HFFc6 (cell line): ENCODE measurements at regions not wholly inside any gene's neighbourhood (a gene's known extent, or its start where the extent isn't known, plus 50 kb on each side); places are given as distances from the start of the nearest gene placed in this dataset.

Experiments used
- DNase-seq: peaks from one replicate; pipeline ENCODE4 v3.0.0-alpha.2; 2018
- H3K27ac Mint-ChIP-seq: 2 replicates; pipeline ENCODE4 v1.8.0; 2020; ENCODE audit warnings: mild to moderate bottlenecking, mixed read lengths
- H3K27me3 Mint-ChIP-seq: 2 replicates; pipeline ENCODE4 v1.8.0; 2021; ENCODE audit warnings: mild to moderate bottlenecking, moderate library complexity, mixed read lengths; ENCODE audit not compliant: insufficient read depth
- H3K36me3 Mint-ChIP-seq: 2 replicates; pipeline ENCODE4 v1.8.0; 2021; ENCODE audit warnings: low read depth, mixed read lengths
- H3K4me1 Mint-ChIP-seq: 2 replicates; pipeline ENCODE4 v1.8.0; 2020; ENCODE audit warnings: low read depth, mixed read lengths
- H3K4me3 Mint-ChIP-seq: 2 replicates; pipeline ENCODE4 v1.8.0; 2020; ENCODE audit warnings: mild to moderate bottlenecking, moderate library complexity, mixed read lengths
- H3K9me3 Mint-ChIP-seq: 2 replicates; pipeline ENCODE4 v1.8.0; 2020; ENCODE audit warnings: mild to moderate bottlenecking, mixed read lengths
- TF ChIP-seq, protein P1 (sequence below): fragments of 200-600 bp; sonication (generic); IDR thresholded peaks from 2 replicates; pipeline ENCODE4 v1.5.0; 2021; ENCODE audit warnings: antibody characterized with exemption, mild to moderate bottlenecking

DNA sequence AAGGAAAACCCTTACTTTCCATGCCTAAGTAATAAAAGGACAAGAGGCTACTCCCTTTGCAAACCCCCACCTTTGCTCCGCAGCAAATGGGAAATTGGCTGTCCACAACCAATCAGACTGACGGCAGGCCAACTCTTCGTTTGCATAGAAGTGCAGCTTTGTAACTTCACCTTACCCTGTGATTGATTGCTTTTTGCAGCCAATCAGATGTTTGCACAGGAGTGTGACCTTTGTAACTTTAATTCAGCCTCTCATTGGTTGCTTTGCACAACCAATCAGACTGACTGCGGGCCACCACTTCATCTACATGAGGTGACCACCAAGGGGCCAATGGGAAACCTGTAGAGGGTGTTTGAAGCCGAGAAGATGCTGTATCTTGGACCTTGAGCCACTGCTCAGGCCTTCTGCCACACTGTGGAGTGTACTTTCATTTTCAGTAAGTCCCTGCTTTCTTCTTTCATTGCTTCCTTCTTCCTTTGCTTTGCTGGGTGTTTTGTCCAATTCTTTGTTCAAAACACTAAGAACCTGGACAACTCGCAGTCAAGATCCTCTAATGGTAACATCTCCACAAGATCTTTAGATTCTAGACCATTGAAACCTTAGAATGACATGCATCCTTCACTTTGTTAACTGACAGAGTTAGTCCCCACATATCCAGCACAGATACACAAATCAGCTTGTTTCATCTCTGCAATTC is 51.3 kb upstream of the FREM1 start:
- no peak for DNase-seq
- TF ChIP-seq, protein P1, sequence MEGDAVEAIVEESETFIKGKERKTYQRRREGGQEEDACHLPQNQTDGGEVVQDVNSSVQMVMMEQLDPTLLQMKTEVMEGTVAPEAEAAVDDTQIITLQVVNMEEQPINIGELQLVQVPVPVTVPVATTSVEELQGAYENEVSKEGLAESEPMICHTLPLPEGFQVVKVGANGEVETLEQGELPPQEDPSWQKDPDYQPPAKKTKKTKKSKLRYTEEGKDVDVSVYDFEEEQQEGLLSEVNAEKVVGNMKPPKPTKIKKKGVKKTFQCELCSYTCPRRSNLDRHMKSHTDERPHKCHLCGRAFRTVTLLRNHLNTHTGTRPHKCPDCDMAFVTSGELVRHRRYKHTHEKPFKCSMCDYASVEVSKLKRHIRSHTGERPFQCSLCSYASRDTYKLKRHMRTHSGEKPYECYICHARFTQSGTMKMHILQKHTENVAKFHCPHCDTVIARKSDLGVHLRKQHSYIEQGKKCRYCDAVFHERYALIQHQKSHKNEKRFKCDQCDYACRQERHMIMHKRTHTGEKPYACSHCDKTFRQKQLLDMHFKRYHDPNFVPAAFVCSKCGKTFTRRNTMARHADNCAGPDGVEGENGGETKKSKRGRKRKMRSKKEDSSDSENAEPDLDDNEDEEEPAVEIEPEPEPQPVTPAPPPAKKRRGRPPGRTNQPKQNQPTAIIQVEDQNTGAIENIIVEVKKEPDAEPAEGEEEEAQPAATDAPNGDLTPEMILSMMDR = no peak

DNA sequence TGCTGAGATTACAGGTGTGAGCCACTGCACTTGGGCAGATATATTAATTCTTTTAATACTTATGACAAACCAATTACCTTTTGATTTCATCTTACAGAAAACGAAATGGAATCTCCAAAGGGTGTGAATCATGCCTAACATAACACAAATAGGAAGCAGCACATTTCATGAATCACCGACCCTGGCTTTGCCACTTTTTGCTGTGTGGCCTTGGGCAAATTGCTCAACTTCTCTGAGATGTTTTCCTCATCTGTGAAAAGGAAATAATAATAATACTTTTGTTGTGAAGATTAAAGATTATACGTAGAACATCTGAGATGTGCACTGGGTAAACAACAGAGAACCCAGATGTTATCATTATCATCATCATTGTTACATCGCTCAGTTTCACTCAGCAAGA is 50.7 kb upstream of the FREM1 start:
- H3K4me3 Mint-ChIP-seq = no peak overlapping the region

More for the DNA sequence above, 51.3 kb upstream of the FREM1 start:
- no peak overlapping the region for H3K27ac Mint-ChIP-seq
- peaks cover 1% of the 10 kb centered on the region; the same call in 1 of the 2 replicates for H3K27me3 Mint-ChIP-seq
- no peaks in the 10 kb centered on the region for H3K4me1 Mint-ChIP-seq
- no peaks in the 10 kb centered on the region for H3K36me3 Mint-ChIP-seq
- no peak overlapping the region; the same call in 1 of the 2 replicates for H3K4me3 Mint-ChIP-seq
- peaks cover 25% of the 10 kb centered on the region for H3K9me3 Mint-ChIP-seq

More for the DNA sequence above, 50.7 kb upstream of the FREM1 start:
- no peak overlapping the region for H3K27ac Mint-ChIP-seq
- DNase-seq = no peak
- no peaks in the 10 kb centered on the region for H3K36me3 Mint-ChIP-seq
- H3K9me3 Mint-ChIP-seq = peaks cover 25% of the 10 kb centered on the region
- H3K4me1 Mint-ChIP-seq = no peaks in the 10 kb centered on the region
- H3K27me3 Mint-ChIP-seq = peaks cover 1% of the 10 kb centered on the region; the same call in 1 of the 2 replicates
- TF ChIP-seq, protein P1 = no peak
